Motor neuron (in vitro differentiated cells): ENCODE measurements at regions not wholly inside any gene's neighbourhood (a gene's known extent, or its start where the extent isn't known, plus 50 kb on each side); places are given as distances from the start of the nearest gene placed in this dataset.

Experiments used
- ATAC-seq, 8 experiments: fragments of 200-7000 bp; cut with Tn5 transposase; replicated peaks in 6 of 8; 2 replicates each; pipeline ENCODE4 v1.8.0; 2021; ENCODE audit warnings: mild to moderate bottlenecking in 8 of 8, moderate library complexity in 8 of 8
- H3K27ac ChIP-seq, 2 donors: fragments of 250-450 bp; sonication (Bioruptor Pico); 2 replicates each; pipeline ENCODE4 v1.9.0; 2021; ENCODE audit warnings: antibody characterized with exemption in 2 of 2, mild to moderate bottlenecking in 2 of 2, moderate library complexity in 1 of 2
- H3K4me1 ChIP-seq, 2 donors: fragments of 250-450 bp; sonication (Bioruptor Pico); replicated peaks in 1 of 2; 2 replicates each; pipeline ENCODE4 v1.6.1; 2021; ENCODE audit warnings: antibody characterized with exemption in 2 of 2, mild to moderate bottlenecking in 2 of 2, moderate library complexity in 1 of 2
- H3K4me3 ChIP-seq, 5 donors: fragments of 250-450 bp; sonication (Bioruptor Pico); 2 replicates each; pipeline ENCODE4 v1.9.0; 2021; ENCODE audit warnings: antibody characterized with exemption in 5 of 5, mild to moderate bottlenecking in 5 of 5, moderate library complexity in 4 of 5
- WGBS, 10 experiments: fragments of 450-650 bp; shearing (Covaris generic); methylation state at CpG; one replicate each; pipeline ENCODE4 v1.0.0; 2022; 5-methylcytosine and 5-hydroxymethylcytosine counted together
- in situ Hi-C, 9 experiments: fragments of 400-800 bp; cut with MboI; loops; one replicate each; pipeline ENCODE4 v1.15.0; 2021; ENCODE audit warnings: low sequenced_read_pairs in 9 of 9, low pct_unique_long_range_greater_than_20kb in 2 of 9; ENCODE audit not compliant: unreplicated experiment in 9 of 9

DNA sequence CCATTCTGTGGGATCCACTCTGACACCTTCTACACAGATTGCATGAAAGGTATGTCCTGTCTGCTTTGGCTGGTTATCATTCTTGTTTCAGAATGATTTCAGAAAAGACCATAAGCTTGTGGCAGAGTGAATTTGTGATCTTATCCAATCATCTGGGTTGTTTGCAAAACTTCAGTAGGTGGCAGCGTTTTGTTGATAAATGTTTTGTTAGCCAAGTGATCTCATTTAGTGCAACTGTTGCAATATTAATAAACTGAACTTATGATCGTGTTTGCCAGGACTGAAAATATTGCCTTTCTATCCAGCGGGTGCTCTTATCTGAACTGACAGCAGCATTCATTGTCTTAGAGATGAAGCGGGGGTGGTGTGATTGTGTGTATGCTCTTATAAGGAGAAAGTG is 613.2 kb upstream of the NOX3 start:
- H3K27ac ChIP-seq = no peak overlapping the region
- peak in 3 of 8 experiments; percentile 36 to 54 (median 37) for ATAC-seq
- WGBS, 10 experiments = 0 to 89% (median 67%) methylated on average over 1 to 4 of the region's 4 CpGs; no CpG with 5 or more reads in 1 of the 10 experiments
- H3K4me3 ChIP-seq = no peak overlapping the region
- H3K4me1 ChIP-seq = no peaks in the 10 kb centered on the region
- in situ Hi-C loops = no loop called here

DNA sequence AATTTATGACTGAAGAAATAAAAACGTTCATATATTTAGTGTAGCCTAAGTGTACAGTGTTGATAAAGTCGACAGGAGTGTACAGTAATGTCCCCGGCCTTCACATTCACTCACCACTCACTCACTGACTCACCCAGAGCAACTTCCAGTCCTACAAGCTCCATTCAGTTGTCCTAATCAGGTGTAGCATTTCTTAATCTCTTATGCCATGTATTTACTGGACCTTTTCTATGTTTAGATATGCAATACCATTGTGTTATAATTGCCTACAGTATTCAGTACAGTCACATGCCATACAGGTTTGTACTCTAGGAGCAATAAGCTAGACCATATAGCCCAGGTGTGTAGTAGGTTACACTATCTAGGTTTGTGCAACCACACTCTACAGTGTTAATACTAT is 610.2 kb upstream of the NOX3 start:
- Histone ChIP-seq H3K4me1 (no peaks in the 10 kb centered on the region), H3K4me3 (no peak overlapping the region), H3K27ac (no peak overlapping the region)
- ATAC-seq = no peak
- WGBS, 10 experiments = 4 to 92% (median 65%) methylated on average over 2 to 3 of the region's 3 CpGs
- in situ Hi-C loops = no loop called here

DNA sequence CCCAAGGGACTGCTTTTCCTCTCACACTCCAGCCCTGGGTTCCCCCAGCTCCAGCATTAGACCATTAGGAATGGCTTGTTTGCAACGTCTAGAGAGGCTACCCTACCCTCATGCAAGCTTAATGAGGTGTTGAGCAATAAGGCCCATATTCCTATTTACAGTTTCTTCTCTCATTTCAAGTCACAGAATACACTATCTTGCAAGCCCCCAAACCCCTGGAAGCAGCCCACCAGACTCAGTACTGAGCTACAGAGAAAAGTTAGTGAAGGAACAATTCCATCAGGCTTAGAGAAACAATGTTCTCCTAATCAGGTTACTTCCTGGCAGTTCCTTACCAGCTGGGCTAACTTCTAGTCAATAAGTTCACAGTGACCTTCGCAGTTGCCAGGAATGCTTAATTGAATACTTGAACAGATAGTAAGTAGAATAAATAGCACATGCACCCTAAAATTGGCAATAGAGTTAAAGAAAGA is 606.5 kb upstream of the NOX3 start:
- no peaks in the 10 kb centered on the region for H3K4me1 ChIP-seq
- H3K27ac ChIP-seq = no peak overlapping the region
- no peak for ATAC-seq
- H3K4me3 ChIP-seq = no peak overlapping the region
- 0 to 100% (median 68%) methylated on average over 1 to 2 of the region's 2 CpGs; no CpG with 5 or more reads in 2 of the 10 experiments for WGBS, 10 experiments
- in situ Hi-C loops = no loop called here

DNA sequence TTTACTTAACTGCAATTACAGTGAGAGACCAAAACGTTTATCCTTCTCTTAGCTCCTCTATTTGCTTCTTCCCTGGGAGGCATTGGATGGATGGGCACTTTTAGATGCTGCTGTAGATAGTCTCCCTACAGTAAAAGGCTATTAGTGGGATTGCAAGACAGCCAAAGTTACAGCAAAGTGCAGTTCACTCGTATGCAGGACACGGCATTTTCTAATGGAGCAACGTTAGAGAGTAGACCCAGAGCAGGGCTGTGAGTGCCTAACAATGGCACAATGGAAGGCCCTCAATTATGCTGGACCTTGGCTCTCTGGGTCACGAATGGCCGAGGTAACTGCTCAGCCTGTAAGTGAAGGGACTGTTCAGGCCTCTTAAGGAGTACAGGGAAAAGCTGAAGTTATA is 605.8 kb upstream of the NOX3 start:
- no peak for ATAC-seq
- no peaks in the 10 kb centered on the region for H3K4me1 ChIP-seq
- WGBS, 10 experiments = 5 to 81% (median 59%) methylated on average over 2 to 6 of the region's 6 CpGs
- in situ Hi-C loops = no loop called here
- no peak overlapping the region for H3K27ac ChIP-seq
- no peak overlapping the region for H3K4me3 ChIP-seq

DNA sequence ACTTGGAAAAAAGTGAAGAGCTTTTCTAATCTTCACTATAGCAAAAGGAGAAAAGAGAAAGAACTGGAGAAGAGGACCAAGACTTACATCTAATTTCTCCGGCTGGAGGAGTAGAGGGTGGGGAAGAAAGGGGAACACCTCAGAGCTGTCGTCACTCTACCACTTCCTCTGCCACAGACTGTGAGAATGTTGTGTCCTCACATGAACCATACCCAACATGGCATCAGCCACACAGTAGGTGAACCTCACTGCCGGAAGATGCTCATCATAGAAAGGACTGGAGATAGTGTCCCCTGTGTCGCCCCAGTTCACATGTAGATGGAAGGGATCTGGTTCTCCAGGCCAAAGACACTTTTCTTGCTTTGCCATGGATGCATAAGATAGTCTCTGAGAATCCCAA is 604.4 kb upstream of the NOX3 start:
- ATAC-seq = no peak
- Histone ChIP-seq H3K27ac (no peak overlapping the region), H3K4me3 (no peak overlapping the region), H3K4me1 (no peaks in the 10 kb centered on the region)
- in situ Hi-C loops = no loop called here
- 40 to 100% (median 86%) methylated on average over 1 to 4 of the region's 4 CpGs; no CpG with 5 or more reads in 2 of the 10 experiments for WGBS, 10 experiments

DNA sequence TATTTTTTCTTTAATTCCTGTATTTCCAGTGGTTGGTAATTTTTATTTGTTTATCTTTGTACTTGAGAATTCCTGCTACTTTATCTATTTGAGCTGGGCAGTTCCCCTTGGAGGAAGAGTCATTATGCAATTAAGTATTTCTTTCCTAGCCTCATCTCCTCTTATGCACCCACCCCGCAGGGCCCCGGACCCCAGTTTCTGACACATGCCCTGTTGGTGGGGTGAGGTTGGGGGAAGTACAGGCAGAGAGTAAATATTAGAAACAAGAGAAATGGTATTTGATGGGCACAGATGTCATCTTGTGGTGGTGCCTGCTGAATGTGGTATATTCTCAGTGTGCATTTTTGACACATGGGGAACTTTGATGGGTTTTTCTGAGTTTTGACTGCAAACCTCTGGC is 602.7 kb upstream of the NOX3 start:
- H3K4me1 ChIP-seq = no peaks in the 10 kb centered on the region
- no peak overlapping the region for H3K4me3 ChIP-seq
- no peak for ATAC-seq
- in situ Hi-C loops = no loop called here
- 80 to 100% methylated on average over 1 of the region's 2 CpGs; no CpG with 5 or more reads in 8 of the 10 experiments for WGBS, 10 experiments
- no peak overlapping the region for H3K27ac ChIP-seq

DNA sequence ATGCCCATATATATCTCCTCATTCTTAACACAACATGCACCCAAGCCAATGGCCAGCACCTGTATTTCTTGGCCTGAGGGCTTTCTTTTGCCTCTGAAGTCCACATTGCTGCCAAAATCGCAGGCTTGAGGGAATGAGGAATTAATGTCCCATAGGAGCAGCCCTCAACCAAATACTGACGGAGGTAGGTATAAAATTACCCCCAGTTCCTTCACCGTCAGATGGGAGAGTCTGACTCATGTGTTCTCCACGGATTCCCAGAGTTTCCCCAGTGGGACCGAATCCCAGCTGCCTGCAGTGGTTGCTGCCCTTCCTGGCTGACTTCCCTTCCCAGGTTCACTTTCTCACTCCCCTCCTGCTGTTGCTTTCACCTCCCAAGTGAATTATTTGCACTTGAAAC is 602.2 kb upstream of the NOX3 start:
- no peak overlapping the region for H3K27ac ChIP-seq
- WGBS, 10 experiments = 7 to 100% (median 54%) methylated on average over 2 to 5 of the region's 5 CpGs; no CpG with 5 or more reads in 2 of the 10 experiments
- in situ Hi-C loops = no loop called here

DNA sequence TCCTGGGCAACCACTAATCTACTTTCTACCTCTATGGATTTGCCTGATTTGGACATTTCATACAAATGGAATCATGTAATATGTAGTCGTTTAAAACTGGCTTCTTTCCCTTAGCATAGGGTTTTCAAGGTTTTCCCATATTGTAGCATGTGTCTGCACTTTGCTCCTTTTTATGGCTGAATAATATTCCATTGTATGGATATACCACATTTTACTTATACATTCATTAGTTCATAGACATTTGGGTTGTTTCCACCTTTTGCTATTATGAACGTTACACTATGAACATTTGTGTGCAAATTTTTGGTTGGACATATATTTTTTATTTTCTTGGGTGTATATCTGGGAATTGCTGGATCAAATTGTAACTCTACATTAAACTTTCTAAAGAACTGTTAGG is 600.4 kb upstream of the NOX3 start:
- WGBS, 10 experiments = 0 to 80% (median 65%) methylated on average over 1 to 2 of the region's 2 CpGs
- Histone ChIP-seq H3K27ac (no peak overlapping the region), H3K4me3 (no peak overlapping the region), H3K4me1 (no peaks in the 10 kb centered on the region)
- in situ Hi-C loops = no loop called here
- no peak for ATAC-seq

More for the DNA sequence above, 602.2 kb upstream of the NOX3 start:
- no peaks in the 10 kb centered on the region for H3K4me1 ChIP-seq
- ATAC-seq = no peak
- no peak overlapping the region for H3K4me3 ChIP-seq

DNA sequence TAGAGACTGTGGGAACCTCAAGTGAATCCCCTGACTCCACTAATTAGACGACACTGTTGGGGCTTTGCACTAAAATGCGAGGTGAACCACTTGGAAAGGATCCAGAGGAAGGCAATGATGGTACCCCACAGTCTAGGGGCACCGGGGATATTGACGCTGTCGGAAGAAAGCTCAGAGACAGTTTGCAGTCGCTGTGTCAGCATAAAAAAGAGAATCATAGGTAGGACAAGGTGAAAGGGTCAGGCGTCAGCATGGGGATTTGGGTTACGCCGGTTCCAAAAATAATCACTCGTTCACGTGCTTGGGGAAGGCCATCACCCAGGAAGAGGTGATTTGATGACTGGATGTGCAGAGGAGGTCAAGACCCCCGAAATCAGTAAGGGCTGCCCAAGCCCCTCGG is 598.0 kb upstream of the NOX3 start:
- Histone ChIP-seq H3K4me3 (no peak overlapping the region), H3K27ac (no peak overlapping the region), H3K4me1 (no peaks in the 10 kb centered on the region)
- WGBS, 10 experiments = 20 to 93% (median 83%) methylated on average over 1 to 11 of the region's 13 CpGs; no CpG with 5 or more reads in 1 of the 10 experiments
- in situ Hi-C loops = no loop called here
- ATAC-seq = no peak

DNA sequence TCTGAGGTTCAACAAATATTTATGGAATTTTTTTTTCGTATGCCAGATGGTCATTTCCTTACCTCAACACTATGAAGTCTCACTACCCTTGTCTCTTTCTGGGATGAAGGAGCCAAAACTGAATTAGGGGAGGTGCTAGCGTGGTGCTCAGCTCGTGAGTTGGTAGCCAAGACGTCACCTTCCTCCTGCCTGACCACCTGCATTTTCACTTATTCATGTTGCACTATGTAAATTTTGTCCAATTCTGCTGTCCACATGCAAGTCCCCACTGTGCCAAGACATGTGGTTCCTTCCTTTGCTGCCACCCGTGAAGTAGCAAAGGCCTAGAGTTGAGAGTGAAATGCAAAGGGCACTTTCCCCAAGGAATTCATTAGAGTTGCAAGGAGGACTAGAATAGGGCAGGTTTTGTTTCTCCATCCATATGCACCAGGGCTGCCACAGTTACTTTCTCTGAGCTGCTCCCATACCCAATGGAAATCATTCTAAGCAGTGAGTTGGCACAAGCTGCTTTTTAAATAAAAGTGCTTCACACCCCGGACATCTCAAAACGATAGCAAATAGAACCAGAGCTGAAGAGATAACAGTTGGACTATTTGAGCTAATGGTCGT is 591.3 kb upstream of the NOX3 start:
- Histone ChIP-seq H3K27ac (no peak overlapping the region), H3K4me3 (no peak overlapping the region), H3K4me1 (peaks cover 4 to 13% of the 10 kb centered on the region in 2 donors)
- in situ Hi-C loops = no loop called here
- ATAC-seq = peak in 3 of 8 experiments; percentile 14 to 70 (median 54)
- 15 to 94% (median 82%) methylated on average over 2 to 8 of the region's 8 CpGs; no CpG with 5 or more reads in 1 of the 10 experiments for WGBS, 10 experiments

DNA sequence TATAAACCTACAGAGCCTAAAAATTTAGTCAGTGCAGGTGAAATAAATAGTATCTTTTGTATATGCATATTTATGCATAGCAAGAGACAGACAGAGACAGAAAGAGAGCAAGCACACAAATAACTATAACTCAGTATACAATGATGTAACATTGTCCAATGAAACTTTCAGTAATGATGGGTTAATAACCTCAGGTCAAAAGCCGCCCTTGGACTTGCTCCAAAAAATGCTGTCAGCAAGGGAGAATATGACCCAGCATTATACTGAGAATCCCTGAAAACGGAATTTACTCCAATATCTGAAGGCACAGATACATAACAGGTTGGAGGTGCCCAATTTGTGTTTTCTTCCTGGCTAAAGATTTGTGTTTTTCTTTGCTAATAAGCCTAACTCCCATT is 590.6 kb upstream of the NOX3 start:
- in situ Hi-C loops = no loop called here
- Histone ChIP-seq H3K27ac (no peak overlapping the region), H3K4me1 (peaks cover 4 to 13% of the 10 kb centered on the region in 2 donors), H3K4me3 (no peak overlapping the region)
- ATAC-seq = peak in 3 of 8 experiments; percentile 6 to 62 (median 30)
- WGBS, 10 experiments = 0 to 90% (median 67%) methylated on average over 1 to 2 of the region's 2 CpGs; no CpG with 5 or more reads in 3 of the 10 experiments

DNA sequence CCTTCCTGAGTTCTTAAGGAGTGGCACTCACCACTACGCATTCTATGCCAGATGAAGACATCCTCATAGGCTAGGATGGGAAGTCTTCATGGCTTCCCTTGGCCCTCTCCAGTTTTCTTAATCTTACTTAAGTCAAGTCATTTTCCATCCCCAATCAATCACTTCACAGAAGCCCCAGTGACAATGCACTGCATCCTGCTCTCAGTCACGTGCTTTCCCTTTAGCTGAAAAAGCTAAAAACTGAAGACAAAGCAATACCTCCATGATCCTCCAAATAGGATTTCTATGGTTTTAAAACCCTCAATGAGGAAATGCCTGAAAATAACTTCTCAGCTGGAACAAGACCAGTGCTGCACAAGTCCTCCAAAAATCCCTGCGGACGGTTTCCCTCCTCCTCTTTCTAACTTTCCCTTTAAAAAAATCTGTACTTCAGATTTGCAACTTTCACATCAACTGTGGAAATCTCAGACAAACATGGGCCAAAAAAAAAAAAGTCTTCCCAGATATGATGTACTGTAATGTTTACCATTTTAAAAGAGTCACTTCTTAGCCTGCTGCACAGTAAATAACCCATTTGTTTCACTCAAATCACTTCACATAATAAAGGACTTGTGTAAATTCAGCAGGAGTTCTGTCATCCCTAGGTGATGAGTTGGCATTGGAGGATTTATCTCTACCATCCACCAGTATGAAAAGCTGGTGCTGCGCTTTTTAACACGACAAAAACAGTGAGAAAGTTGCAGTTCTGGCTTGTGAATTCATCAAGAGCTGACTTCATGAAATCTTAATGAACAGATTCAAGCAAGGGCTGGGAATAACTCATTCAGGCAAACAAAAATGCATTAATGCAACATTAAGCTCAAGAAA is 590.0 kb upstream of the NOX3 start:
- H3K27ac ChIP-seq = no peak overlapping the region
- WGBS, 10 experiments = 22 to 64% (median 57%) methylated on average over 2 to 6 of the region's 6 CpGs; no CpG with 5 or more reads in 2 of the 10 experiments
- no peak overlapping the region for H3K4me3 ChIP-seq
- peak in 5 of 8 experiments; percentile 35 to 72 (median 54) for ATAC-seq
- in situ Hi-C loops = no loop called here
- peaks cover 4 to 13% of the 10 kb centered on the region in 2 donors for H3K4me1 ChIP-seq

DNA sequence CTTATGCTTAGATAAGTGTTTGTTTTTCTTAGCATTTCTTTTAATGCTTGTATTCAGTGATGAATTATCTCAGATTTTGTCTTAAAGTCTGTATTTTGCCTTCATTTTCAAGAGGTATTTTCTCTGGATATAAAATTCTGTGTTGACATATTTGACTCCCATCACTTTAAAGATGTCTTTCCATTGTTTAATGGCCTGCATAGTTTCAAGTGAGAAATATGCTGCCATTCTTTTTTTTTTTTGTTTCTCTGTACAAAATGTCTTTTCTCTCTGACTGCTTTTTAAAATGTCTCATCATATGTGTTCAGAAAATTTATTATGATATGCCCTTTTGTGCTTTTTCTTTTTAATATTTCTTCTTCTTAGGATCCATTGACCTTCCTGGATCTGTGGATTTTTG is 578.0 kb upstream of the NOX3 start:
- ATAC-seq = no peak
- Histone ChIP-seq H3K4me1 (no peaks in the 10 kb centered on the region), H3K4me3 (no peak overlapping the region), H3K27ac (no peak overlapping the region)
- in situ Hi-C loops = no loop called here
